Fibroblast of skin of scalp (primary cell): ENCODE measurements at regions not wholly inside any gene's neighbourhood (a gene's known extent, or its start where the extent isn't known, plus 50 kb on each side); places are given as distances from the start of the nearest gene placed in this dataset.

ENCODE experiments used
- DNase-seq: peaks from one replicate; pipeline ENCODE4 v3.0.0-alpha.2; 2013

DNA sequence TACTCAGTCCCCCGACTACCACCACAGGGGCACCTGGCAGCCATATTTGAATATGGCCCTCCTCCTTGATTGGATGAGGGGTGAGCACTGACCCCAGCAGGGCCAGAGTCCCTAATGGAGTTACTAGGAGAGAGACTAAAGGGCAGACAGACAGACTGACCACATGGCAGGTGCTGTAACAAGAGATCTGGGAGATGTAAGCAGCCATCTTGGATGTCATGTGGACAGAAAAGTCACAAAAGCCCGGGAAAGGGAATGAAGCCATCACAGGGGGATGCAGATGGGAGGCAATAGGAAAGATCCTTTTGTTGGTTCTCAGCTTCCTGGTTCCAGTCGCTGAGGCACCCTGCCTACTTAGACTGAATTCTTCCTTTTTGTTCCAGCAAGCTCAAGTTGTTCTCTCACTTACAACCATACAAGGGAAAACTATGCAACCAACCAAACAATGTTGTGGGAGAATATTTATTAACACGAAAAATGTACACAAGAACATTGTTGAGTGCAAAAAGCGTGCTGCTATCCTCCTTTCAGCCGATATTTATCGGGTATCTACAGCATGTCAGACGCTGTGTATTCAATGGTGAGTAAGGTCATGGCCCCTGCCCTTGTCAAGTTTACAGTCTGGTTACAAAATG, 511.6 kb upstream of the PROK2 start:
- DNase-seq: no peak

DNA sequence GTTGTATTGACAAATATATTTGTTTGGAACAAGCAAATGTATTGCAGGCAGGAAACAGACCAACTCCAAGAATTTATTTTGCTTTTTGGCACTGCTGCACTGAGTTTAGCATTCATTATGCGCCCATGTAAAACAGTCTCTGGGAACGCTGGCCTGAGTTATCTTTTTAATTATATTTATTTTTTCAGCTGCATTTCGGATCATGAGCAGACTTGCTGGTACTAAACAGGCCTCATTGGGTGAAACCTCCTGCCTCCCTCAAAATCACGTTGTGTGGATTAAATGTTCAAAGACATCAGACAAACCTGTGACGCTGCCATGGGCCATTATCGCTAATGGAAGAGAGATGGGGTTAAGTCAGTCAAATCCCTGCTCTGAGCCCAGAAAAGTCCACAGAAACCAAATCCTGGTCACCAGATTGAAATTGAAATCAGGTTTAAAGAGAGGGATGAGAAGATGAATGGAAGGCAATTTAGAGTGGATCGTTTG, 511.1 kb upstream of the PROK2 start:
- no peak for DNase-seq

GRCh38 chr3:72295276-72295961, 510.5 kb upstream of the PROK2 start:
- no peak for DNase-seq

DNA sequence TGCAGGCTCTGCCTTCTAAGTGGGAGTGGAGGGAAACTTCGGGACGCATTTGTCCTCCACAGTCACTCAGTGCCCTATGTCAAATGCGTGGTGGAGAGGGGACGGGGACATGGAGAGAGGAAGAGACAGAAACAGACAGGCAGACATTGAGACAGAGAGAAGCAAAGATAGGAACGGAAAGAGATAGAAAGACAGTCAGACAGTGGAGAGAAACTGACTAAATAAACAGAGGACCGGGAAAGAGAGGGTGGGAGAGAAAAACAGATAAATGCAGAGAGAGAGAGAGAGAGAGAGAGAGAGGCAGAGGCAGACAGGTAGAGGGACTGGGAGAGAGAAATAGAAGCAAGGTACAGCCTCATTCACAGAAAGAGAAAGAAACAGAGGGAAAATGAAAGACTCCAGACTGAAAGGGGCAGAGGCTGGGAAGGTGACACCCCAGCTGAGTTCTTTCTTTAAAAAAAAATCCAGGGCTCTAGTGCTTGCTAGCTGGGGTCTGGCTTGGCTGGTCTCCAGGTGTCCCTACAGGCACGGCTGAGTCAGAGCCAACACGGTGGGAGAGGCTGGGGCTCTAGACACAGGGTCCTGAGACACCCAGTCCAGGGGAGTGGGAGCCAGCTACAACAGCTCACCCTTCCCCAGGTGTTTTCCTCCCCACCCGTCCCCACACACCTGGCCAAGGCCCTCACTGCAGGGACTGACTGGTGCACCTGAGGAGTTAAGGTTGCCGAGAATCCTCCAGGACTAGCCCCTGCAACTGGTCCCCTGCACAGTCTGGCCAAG, 506.1 kb upstream of the PROK2 start:
- no peak for DNase-seq

DNA sequence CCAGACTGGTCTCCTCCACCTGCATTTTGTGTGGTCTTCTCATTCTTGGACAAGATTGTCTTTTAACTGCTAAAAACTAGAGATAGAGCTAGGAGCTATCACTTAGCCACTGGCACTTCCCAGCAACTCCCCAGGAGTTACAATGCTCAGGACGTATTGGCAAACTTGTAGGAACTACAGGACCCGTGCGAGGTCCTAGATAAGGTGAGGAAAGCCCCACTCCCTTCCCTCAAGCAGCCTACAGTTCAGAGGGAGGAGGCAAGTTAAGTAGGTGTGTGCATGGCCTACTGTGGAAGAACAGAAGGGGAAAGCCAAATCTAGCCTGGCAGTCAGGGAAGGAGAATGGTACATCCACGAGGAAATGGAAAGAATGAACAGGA, 504.7 kb upstream of the PROK2 start:
- no peak for DNase-seq

DNA sequence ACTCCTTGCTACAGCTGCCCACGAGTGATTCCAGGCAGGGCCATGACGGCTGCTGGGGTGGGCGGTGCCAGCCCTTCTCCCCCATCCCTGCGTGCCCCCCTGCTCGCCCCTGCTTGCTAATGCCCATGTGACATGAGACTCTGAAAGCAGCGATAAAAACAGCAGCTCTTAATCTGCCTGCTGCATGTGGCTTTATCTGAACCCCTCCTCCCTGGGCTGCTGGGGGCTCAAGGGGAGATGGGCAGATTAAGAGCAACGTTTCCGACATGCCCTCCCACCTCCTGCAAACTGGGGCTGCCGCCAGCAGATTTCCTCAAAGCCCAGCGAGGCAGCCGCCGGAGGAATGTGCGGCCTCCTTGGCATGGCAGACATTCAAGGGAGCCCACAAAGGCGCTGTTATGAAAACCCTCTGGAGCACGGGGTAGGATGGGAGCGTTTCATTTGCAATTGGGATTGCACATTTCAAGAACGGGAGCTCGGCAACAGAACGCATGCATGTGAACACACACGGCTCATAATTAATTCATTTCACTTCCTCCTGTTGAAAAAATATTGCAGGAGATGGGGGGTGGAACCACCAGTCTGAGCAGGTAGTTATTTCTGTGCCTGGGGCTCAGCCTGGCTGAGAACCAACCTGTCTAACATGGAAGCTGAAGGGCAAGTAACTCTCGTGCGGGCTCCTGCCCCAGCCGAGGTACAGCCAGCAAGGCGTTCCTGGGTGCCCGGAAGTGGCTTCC, 504.2 kb upstream of the PROK2 start:
- DNase-seq: peak; percentile 90

DNA sequence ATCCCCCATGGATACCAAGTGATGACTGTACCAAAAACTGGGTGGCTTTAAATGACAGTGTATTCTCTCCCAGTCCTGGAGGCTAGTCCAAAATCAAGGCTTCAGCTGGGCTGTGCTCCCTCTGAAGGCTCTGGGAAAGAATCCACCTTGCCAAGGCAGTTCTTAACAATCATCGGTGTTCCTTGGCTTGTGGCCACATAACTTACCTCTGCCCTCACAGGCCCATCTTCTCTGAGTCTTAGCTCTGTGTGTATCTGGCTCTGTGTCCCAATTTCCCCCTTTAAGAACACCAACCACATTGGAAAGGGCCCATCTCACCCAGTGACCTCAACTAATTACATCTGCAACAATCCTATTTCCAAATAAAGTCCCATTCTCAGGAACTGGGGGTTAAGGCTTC, 503.0 kb upstream of the PROK2 start:
- DNase-seq: no peak

GRCh38 chr3:72285502-72285901, 500.6 kb upstream of the PROK2 start:
- no peak for DNase-seq

GRCh38 chr3:72284471-72284870, 499.5 kb upstream of the PROK2 start:
- no peak for DNase-seq

DNA sequence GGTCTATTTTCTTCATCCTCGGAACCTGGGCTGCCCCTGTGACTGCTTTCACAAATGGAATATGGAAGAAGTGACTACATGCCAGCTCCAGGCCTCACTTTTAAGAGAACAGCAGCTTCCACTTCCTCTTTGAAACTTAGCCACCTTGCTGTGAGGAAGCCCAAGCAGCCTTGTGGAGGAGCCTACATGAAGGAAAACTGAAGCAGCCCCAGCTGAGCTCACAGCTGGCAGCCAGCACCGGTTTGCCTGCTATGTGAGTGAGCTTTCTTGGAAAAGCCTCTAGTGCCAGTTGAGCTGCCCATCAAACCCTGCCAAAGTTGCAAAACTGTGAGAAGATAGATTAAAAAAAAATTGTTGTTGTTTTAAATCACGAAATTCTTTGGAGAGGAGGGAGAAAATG, 498.0 kb upstream of the PROK2 start:
- no peak for DNase-seq

- DNase-seq: no peak
Measured at GRCh38 chr3:72281551-72281950, 496.6 kb upstream of the PROK2 start.

DNA sequence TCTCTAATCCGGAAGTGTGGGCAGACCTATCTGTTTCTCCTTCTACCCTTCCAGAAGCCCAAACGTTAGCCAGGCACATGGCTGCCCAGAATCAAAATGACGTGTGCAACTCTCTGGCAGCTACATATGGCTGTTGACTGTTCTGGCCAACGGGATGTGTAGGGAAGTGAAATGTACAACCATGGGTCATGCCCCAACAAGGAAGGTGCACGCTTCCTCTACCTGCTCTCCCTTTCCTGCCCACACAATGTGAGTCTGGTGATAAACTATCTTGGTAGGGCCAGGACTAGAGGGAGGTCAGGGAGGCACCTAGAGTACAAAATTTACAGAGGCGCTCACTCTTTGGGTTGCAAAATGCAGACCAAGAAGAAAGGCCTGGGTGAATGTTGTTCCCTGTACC, 495.9 kb upstream of the PROK2 start:
- DNase-seq: no peak

DNA sequence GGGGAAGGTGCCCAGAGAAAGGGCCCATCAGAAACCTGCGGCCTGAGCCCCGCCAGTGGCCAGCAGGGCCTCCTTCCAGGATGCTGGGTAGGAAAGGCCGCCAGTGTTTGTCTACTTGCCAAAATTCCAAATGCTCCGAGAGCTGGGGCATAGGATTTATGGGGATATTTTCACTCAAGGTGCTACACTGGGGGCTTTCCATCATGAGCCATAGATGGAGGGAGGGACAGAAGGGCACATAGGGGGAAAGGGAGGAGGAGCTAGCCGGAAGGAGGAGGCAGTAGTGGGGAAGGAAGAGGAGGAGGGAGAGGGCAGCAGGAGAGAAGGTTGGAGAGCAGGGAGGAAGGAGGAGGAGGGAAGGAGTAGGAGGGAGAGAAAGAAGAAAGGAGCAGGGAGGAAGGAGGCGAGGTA, 494.7 kb upstream of the PROK2 start:
- no peak for DNase-seq

- DNase-seq: no peak
Measured at GRCh38 chr3:72279068-72279604, 494.2 kb upstream of the PROK2 start.

DNA sequence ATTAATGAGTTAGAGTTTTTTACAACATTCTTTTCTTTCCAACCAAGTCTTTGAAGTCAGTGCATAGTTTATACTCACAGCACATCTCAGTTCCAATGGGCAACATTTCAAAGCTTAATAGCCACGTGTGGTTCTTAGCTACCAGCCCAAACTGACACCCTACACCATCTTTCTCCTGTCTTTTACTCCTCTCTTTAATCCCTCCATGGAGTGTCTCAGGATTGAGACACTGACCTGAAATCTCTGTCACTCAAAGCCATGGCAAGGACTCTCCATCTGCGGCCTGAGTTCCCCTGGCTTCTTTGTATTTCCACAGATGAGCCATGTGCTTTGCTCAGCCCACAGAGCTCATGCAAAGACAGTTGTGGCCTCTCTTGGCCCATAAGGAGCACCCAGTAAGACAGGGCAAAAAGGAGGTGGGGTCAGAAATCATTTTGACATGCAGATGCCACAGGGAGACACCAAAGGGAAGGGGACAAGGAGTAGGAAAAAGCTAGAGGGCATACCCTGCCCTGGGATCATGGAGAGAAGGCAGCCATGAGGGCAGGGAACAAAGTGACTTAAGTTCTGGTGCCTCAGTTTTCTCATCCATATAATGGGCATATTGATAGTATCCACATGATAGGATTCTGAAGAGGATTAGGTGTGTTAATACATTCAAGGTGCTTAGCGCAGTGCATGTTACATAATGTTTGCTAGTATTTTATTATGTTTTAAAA, 493.6 kb upstream of the PROK2 start:
- no peak for DNase-seq

- DNase-seq: no peak
Measured at GRCh38 chr3:72277710-72278109, 492.8 kb upstream of the PROK2 start.

- no peak for DNase-seq
Measured at GRCh38 chr3:72276806-72277205, 491.9 kb upstream of the PROK2 start.

DNA sequence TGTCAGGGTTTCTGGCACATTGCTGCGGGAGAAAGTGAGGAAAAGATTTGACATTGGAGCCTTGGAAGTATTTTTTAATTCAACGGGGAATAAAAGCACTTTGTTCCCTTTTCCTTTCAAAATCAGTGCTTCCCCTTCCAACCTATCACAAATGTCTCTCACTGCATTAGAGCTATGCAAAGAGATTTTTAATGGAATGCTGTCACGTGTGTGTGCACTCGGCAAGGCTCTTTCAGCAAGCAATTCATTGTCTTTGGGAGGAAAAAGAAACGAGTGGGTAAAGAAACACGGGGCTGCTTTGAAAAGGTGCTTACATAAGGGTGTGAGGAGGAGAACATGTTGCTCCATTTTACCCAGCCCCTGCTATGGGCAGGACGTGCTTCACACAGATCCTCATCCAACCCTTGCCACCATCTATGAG, 490.4 kb upstream of the PROK2 start:
- no peak for DNase-seq

DNA sequence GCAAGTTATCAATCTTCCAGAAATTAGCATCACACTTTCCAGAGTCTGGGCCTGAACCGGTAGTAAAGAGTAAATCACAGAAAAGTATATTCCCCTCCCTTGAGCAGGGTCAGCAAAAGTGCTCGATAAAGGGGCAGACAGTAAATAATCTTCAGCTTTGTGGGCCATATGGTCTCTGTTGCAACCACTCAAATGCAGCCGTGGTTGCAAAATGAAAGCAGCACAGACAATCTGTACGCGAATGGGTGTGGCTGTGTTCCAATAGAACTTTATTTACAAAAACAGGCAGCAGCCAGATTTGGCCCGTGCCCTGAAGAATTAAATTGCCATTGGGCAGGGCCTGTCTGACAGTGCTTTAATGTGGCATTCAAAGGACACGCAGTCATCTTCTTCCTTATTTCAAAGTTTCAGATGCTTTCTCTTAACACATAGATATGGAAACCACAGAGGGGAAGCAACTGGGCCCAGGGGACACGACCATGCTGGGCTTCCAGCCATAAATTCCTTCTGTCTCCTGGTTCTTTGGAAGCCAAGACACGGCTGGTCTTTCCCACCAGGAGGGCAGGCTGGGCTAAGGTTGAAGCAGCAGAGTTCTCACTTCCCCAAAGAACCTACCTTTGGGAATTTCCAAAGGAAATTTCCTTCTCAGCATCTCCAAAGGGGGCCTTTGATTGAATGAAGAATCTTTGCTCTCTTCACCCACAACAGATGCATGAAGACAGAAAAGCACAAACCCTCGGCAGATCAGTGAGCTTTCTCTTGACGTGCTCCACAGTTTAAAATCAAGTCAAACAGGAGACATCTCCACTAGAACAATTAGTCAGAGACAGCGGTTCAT, 489.8 kb upstream of the PROK2 start:
- DNase-seq: peak; percentile 93

DNA sequence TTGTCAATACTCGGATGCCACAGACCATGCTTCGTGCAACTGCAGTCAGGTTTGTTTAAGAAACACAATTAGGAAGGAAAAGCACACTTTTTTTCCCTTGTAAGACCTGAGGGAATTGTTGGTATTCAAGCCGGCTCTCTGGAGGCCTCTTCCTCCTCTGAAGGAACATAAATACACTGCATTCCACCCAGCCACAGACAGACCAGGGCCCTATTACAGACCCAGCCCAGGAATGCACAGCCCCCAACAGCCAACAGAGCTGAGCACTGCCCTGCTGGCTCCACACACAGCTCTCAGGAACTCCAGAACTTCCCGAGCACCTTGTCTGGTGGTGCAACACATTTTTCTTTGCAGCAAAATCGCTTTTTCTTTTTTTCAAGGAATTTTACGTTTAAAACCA, 488.7 kb upstream of the PROK2 start:
- peak; percentile 97 for DNase-seq

- DNase-seq: no peak
Measured at GRCh38 chr3:72272356-72272755, 487.4 kb upstream of the PROK2 start.
